Mesendoderm (in vitro differentiated cells): ENCODE measurements at regions not wholly inside any gene's neighbourhood (a gene's known extent, or its start where the extent isn't known, plus 50 kb on each side); places are given as distances from the start of the nearest gene placed in this dataset.

Experiments used
- DNase-seq: peaks from one replicate; pipeline ENCODE4 v3.0.0; 2013
- H2AK5ac ChIP-seq: 2 replicates; pipeline ENCODE4 v1.6.1; 2013; ENCODE audit warnings: low read length, inconsistent platforms
- H2BK120ac ChIP-seq: 2 replicates; pipeline ENCODE4 v1.6.1; 2013; ENCODE audit warnings: low read depth, mild to moderate bottlenecking, low read length, moderate library complexity, mixed read lengths
- H2BK15ac ChIP-seq: replicated peaks from 2 replicates; pipeline ENCODE4 v1.6.1; 2013; ENCODE audit warnings: low read depth, mild to moderate bottlenecking, moderate library complexity
- H2BK5ac ChIP-seq: 2 replicates; pipeline ENCODE4 v1.6.1; 2013; ENCODE audit warnings: low read length, inconsistent platforms
- H3K18ac ChIP-seq: 2 replicates; pipeline ENCODE4 v1.6.1; 2013; ENCODE audit warnings: mild to moderate bottlenecking, low read length, mixed read lengths
- H3K23ac ChIP-seq: one replicate; pipeline ENCODE4 v1.6.1; 2013; ENCODE audit warnings: low read length
- H3K27ac ChIP-seq: 2 replicates; pipeline ENCODE4 v1.5.1; 2013; ENCODE audit warnings: low read depth, mild to moderate bottlenecking, inconsistent platforms, low read length, moderate library complexity
- H3K27me3 ChIP-seq: 2 replicates; pipeline ENCODE4 v1.6.1; 2013; ENCODE audit warnings: low read length, control low read depth, mild to moderate bottlenecking, inconsistent platforms; ENCODE audit not compliant: insufficient read depth, poor library complexity
- H3K36me3 ChIP-seq: 2 replicates; pipeline ENCODE4 v1.6.1; 2013; ENCODE audit warnings: low read length, inconsistent platforms; ENCODE audit not compliant: control insufficient read depth, insufficient read depth
- H3K4ac ChIP-seq: one replicate; pipeline ENCODE4 v1.6.1; 2013; ENCODE audit warnings: low read depth, mild to moderate bottlenecking, low read length, moderate library complexity
- H3K4me1 ChIP-seq: 2 replicates; pipeline ENCODE4 v1.6.1; 2013; ENCODE audit warnings: low read depth, low read length, inconsistent platforms; ENCODE audit not compliant: control insufficient read depth
- H3K4me2 ChIP-seq: 2 replicates; pipeline ENCODE4 v1.6.1; 2013; ENCODE audit warnings: low read length
- H3K4me3 ChIP-seq: 2 replicates; pipeline ENCODE4 v1.5.1; 2013; ENCODE audit warnings: mild to moderate bottlenecking, low read length
- H3K56ac ChIP-seq: one replicate; pipeline ENCODE4 v1.6.1; 2013; ENCODE audit warnings: low read length
- H3K79me1 ChIP-seq: 2 replicates; pipeline ENCODE4 v1.6.1; 2013; ENCODE audit warnings: low read length, inconsistent platforms
- H3K79me2 ChIP-seq: 2 replicates; pipeline ENCODE4 v1.6.1; 2013; ENCODE audit warnings: mild to moderate bottlenecking, low read length; ENCODE audit not compliant: control insufficient read depth, insufficient read depth
- H3K9ac ChIP-seq: 2 replicates; pipeline ENCODE4 v1.6.1; 2013; ENCODE audit warnings: low read length, inconsistent platforms
- H4K5ac ChIP-seq: one replicate; pipeline ENCODE4 v1.6.1; 2013; ENCODE audit warnings: low read length
- H4K8ac ChIP-seq: one replicate; pipeline ENCODE4 v1.6.1; 2013; ENCODE audit warnings: low read depth, mild to moderate bottlenecking, control low read depth, low read length, moderate library complexity
- WGBS: extraction: QIAGEN DNeasy Blood & Tissue Kit; methylation state at CpG from one replicate; pipeline ENCODE4 v1.1.7; 2013; ENCODE audit warnings: low lambda C conversion rate, missing lambda C conversion rate; ENCODE audit not compliant: insufficient coverage; ENCODE audit errors: extremely low coverage; 5-methylcytosine and 5-hydroxymethylcytosine counted together

GRCh38 chr2:191526953-191527556 lies 150.9 kb upstream of the NABP1 start:
- H4K5ac ChIP-seq, result no peak overlapping the region
- WGBS, result no CpG with 5 or more reads among the region's 3 CpGs
- H3K4me3 ChIP-seq, result no peak overlapping the region
- H3K79me2 ChIP-seq, result no peaks in the 10 kb centered on the region
- no peak overlapping the region for H3K4ac ChIP-seq
- H3K4me2 ChIP-seq, result no peak overlapping the region
- H3K9ac ChIP-seq, result no peak overlapping the region
- no peak overlapping the region for H4K8ac ChIP-seq
- H3K27me3 ChIP-seq, result no peaks in the 10 kb centered on the region
- no peaks in the 10 kb centered on the region for H3K4me1 ChIP-seq
- no peak for DNase-seq
- no peak overlapping the region for H3K18ac ChIP-seq
- H3K27ac ChIP-seq, result no peak overlapping the region
- no peak overlapping the region for H3K56ac ChIP-seq
- no peak overlapping the region for H3K23ac ChIP-seq
- H2AK5ac ChIP-seq, result no peak overlapping the region
- H3K79me1 ChIP-seq, result no peaks in the 10 kb centered on the region
- H2BK120ac ChIP-seq, result no peak overlapping the region
- no peak overlapping the region for H2BK5ac ChIP-seq
- H3K36me3 ChIP-seq, result no peaks in the 10 kb centered on the region
- no peak overlapping the region for H2BK15ac ChIP-seq

GRCh38 chr2:191530618-191531017 lies 147.3 kb upstream of the NABP1 start:
- no peak overlapping the region for H4K8ac ChIP-seq
- no peak overlapping the region for H2BK120ac ChIP-seq
- no peak overlapping the region for H2BK5ac ChIP-seq
- no peak overlapping the region for H3K4me3 ChIP-seq
- no peak for DNase-seq
- H3K79me2 ChIP-seq, result no peaks in the 10 kb centered on the region
- no CpG with 5 or more reads among the region's 1 CpG for WGBS
- H4K5ac ChIP-seq, result no peak overlapping the region
- no peaks in the 10 kb centered on the region for H3K79me1 ChIP-seq
- H3K4me1 ChIP-seq, result no peaks in the 10 kb centered on the region
- H3K4me2 ChIP-seq, result no peak overlapping the region
- no peak overlapping the region for H3K18ac ChIP-seq
- no peak overlapping the region for H3K23ac ChIP-seq
- no peak overlapping the region for H3K27ac ChIP-seq
- no peaks in the 10 kb centered on the region for H3K27me3 ChIP-seq
- H3K9ac ChIP-seq, result no peak overlapping the region
- H3K56ac ChIP-seq, result no peak overlapping the region
- H2AK5ac ChIP-seq, result no peak overlapping the region
- H3K4ac ChIP-seq, result no peak overlapping the region
- H3K36me3 ChIP-seq, result no peaks in the 10 kb centered on the region
- no peak overlapping the region for H2BK15ac ChIP-seq

GRCh38 chr2:191533693-191534180 lies 144.2 kb upstream of the NABP1 start:
- Histone ChIP-seq H2AK5ac (no peak overlapping the region), H3K23ac (no peak overlapping the region), H3K27ac (no peak overlapping the region), H3K79me2 (no peaks in the 10 kb centered on the region), H2BK5ac (no peak overlapping the region), H3K4me3 (no peak overlapping the region), H3K18ac (no peak overlapping the region), H3K56ac (no peak overlapping the region), H3K27me3 (no peaks in the 10 kb centered on the region), H4K5ac (no peak overlapping the region), H3K36me3 (no peaks in the 10 kb centered on the region), H3K4me2 (no peak overlapping the region), H3K4ac (no peak overlapping the region), H4K8ac (no peak overlapping the region), H3K4me1 (no peaks in the 10 kb centered on the region), H2BK15ac (no peak overlapping the region), H2BK120ac (no peak overlapping the region), H3K9ac (no peak overlapping the region), H3K79me1 (no peaks in the 10 kb centered on the region)
- WGBS, result no CpG with 5 or more reads among the region's 1 CpG
- no peak for DNase-seq

- Histone ChIP-seq H3K27me3 (no peaks in the 10 kb centered on the region), H2AK5ac (no peak overlapping the region), H3K9ac (no peak overlapping the region), H3K79me2 (no peaks in the 10 kb centered on the region), H4K8ac (no peak overlapping the region), H3K4me3 (no peak overlapping the region), H3K4me1 (no peaks in the 10 kb centered on the region), H3K56ac (no peak overlapping the region), H3K4ac (no peak overlapping the region), H4K5ac (no peak overlapping the region), H3K36me3 (no peaks in the 10 kb centered on the region), H3K18ac (no peak overlapping the region), H3K4me2 (no peak overlapping the region), H2BK120ac (no peak overlapping the region), H2BK5ac (no peak overlapping the region), H3K23ac (no peak overlapping the region), H3K79me1 (no peaks in the 10 kb centered on the region), H2BK15ac (no peak overlapping the region), H3K27ac (no peak overlapping the region)
- no peak for DNase-seq
- WGBS, result no CpG with 5 or more reads among the region's 4 CpGs
These were observed 140.0 kb upstream of the NABP1 start for GRCh38 chr2:191537921-191538320.

GRCh38 chr2:191538334-191538903 lies 139.5 kb upstream of the NABP1 start:
- no peak overlapping the region for H3K4ac ChIP-seq
- H2BK15ac ChIP-seq, result no peak overlapping the region
- H3K79me2 ChIP-seq, result no peaks in the 10 kb centered on the region
- peak; percentile 81 for DNase-seq
- H3K18ac ChIP-seq, result peak overlapping the region; percentile 39
- no peak overlapping the region for H4K8ac ChIP-seq
- H3K79me1 ChIP-seq, result no peaks in the 10 kb centered on the region
- H3K4me3 ChIP-seq, result no peak overlapping the region
- no CpG with 5 or more reads among the region's 7 CpGs for WGBS
- H2BK5ac ChIP-seq, result no peak overlapping the region
- H3K27me3 ChIP-seq, result no peaks in the 10 kb centered on the region
- H3K9ac ChIP-seq, result no peak overlapping the region
- H3K27ac ChIP-seq, result peak overlapping the region; percentile 6
- no peak overlapping the region for H4K5ac ChIP-seq
- no peak overlapping the region for H3K23ac ChIP-seq
- H3K4me2 ChIP-seq, result no peak overlapping the region
- no peak overlapping the region for H3K56ac ChIP-seq
- no peak overlapping the region for H2BK120ac ChIP-seq
- H2AK5ac ChIP-seq, result no peak overlapping the region
- no peaks in the 10 kb centered on the region for H3K36me3 ChIP-seq
- H3K4me1 ChIP-seq, result no peaks in the 10 kb centered on the region

GRCh38 chr2:191539068-191539467 lies 138.9 kb upstream of the NABP1 start:
- Histone ChIP-seq H2BK15ac (no peak overlapping the region), H4K8ac (no peak overlapping the region), H3K4ac (no peak overlapping the region), H3K18ac (no peak overlapping the region), H3K27ac (no peak overlapping the region), H3K56ac (no peak overlapping the region), H3K79me2 (no peaks in the 10 kb centered on the region), H4K5ac (no peak overlapping the region), H3K27me3 (no peaks in the 10 kb centered on the region), H3K23ac (no peak overlapping the region), H2AK5ac (no peak overlapping the region), H3K4me1 (no peaks in the 10 kb centered on the region), H3K4me2 (no peak overlapping the region), H3K4me3 (no peak overlapping the region), H3K9ac (no peak overlapping the region), H2BK5ac (no peak overlapping the region), H2BK120ac (no peak overlapping the region), H3K36me3 (no peaks in the 10 kb centered on the region), H3K79me1 (no peaks in the 10 kb centered on the region)
- no CpG with 5 or more reads among the region's 2 CpGs for WGBS
- DNase-seq, result peak; percentile 46
